Keratinocyte (primary cell): ENCODE measurements at regions not wholly inside any gene's neighbourhood (a gene's known extent, or its start where the extent isn't known, plus 50 kb on each side); places are given as distances from the start of the nearest gene placed in this dataset.

Source experiments
- DNase-seq: peaks from one replicate; pipeline ENCODE4 v3.0.0-alpha.2; 2011; ENCODE audit warnings: low read depth, missing footprints, low spot score
- FAIRE-seq: peaks from 2 replicates; lab custom pipeline; 2011; peaks lifted over from hg19 to GRCh38; lab: Jason Lieb, UNC
- H2AFZ ChIP-seq: 2 replicates; pipeline ENCODE4 v1.6.0; 2012; ENCODE audit warnings: low read length, control low read depth, inconsistent platforms; ENCODE audit not compliant: control insufficient read depth
- H3K27ac ChIP-seq: 2 replicates; pipeline ENCODE4 v1.5.1; 2011; ENCODE audit warnings: low read length; ENCODE audit not compliant: control insufficient read depth, insufficient read depth
- H3K27me3 ChIP-seq: 3 replicates; pipeline ENCODE4 v1.6.0; 2011; ENCODE audit warnings: low read length; ENCODE audit not compliant: control insufficient read depth, insufficient read depth; ENCODE audit errors: extremely low read depth
- H3K36me3 ChIP-seq, 2 experiments: 2 replicates in 1 of 2; 3 replicates in 1 of 2; pipeline ENCODE4 v1.5.1; 2011; ENCODE audit warnings: low read length in 2 of 2, mild to moderate bottlenecking in 1 of 2; ENCODE audit not compliant: control insufficient read depth in 2 of 2, insufficient read depth in 2 of 2; ENCODE audit errors: extremely low read depth in 1 of 2
- H3K4me1 ChIP-seq: 3 replicates; pipeline ENCODE4 v1.5.1; 2011; ENCODE audit warnings: low read length; ENCODE audit not compliant: control insufficient read depth, insufficient read depth; ENCODE audit errors: extremely low read depth
- H3K4me2 ChIP-seq: 3 replicates; pipeline ENCODE4 v1.6.0; 2011; ENCODE audit warnings: low read depth, low read length; ENCODE audit not compliant: control insufficient read depth, insufficient read depth; ENCODE audit errors: extremely low read depth
- H3K4me3 ChIP-seq, 3 experiments: fragments of 200-600 bp in 1 of 3; sonication (generic) in 1 of 3; 2 replicates in 2 of 3; 3 replicates in 1 of 3; pipeline ENCODE4 v1.5.1; 2011 to 2016; ENCODE audit warnings: low read length in 3 of 3, mild to moderate bottlenecking in 3 of 3, control low read depth in 2 of 3, inconsistent platforms in 1 of 3, low read depth in 1 of 3, mixed read lengths in 1 of 3, mixed run types in 1 of 3, moderate library complexity in 1 of 3; ENCODE audit not compliant: control insufficient read depth in 2 of 3, insufficient read depth in 2 of 3; ENCODE audit errors: extremely low read depth in 1 of 3
- H3K79me2 ChIP-seq: 2 replicates; pipeline ENCODE4 v1.6.0; 2012; ENCODE audit warnings: low read length; ENCODE audit not compliant: control insufficient read depth, insufficient read depth
- H3K9ac ChIP-seq: 3 replicates; pipeline ENCODE4 v1.6.0; 2011; ENCODE audit warnings: low read length; ENCODE audit not compliant: control insufficient read depth, insufficient read depth; ENCODE audit errors: extremely low read depth
- H3K9me1 ChIP-seq: 3 replicates; pipeline ENCODE4 v1.6.0; 2011; ENCODE audit warnings: low read length; ENCODE audit not compliant: control insufficient read depth, insufficient read depth; ENCODE audit errors: extremely low read depth
- H3K9me3 ChIP-seq: 2 replicates; pipeline ENCODE4 v1.5.1; 2012; ENCODE audit warnings: low read depth, low read length; ENCODE audit not compliant: control insufficient read depth
- H4K20me1 ChIP-seq: 3 replicates; pipeline ENCODE4 v1.6.0; 2011; ENCODE audit warnings: low read length; ENCODE audit not compliant: control insufficient read depth, insufficient read depth; ENCODE audit errors: extremely low read depth
- CTCF ChIP-seq, 3 experiments: IDR thresholded peaks in 1 of 3; conservative IDR thresholded peaks in 1 of 3; optimal IDR thresholded peaks in 1 of 3; 2 replicates in 2 of 3; 3 replicates in 1 of 3; pipeline versions ENCODE3 to v1.5.1; 2011; ENCODE audit warnings: low read length in 3 of 3, mild to moderate bottlenecking in 3 of 3, moderate library complexity in 2 of 3, control low read depth in 1 of 3, inconsistent platforms in 1 of 3; ENCODE audit not compliant: insufficient read depth in 2 of 3; ENCODE audit errors: extremely low read depth in 1 of 3
- EZH2 ChIP-seq: IDR thresholded peaks from one replicate; pipeline ENCODE4 v1.6.1; 2012; ENCODE audit warnings: inconsistent platforms, mild to moderate bottlenecking, low read length, moderate library complexity
- dilution Hi-C: fragments of 300-500 bp; cut with MboI; formaldehyde crosslinking; loops from one replicate; pipeline ENCODE4 v1.7.0; 2020; ENCODE audit warnings: low sequenced_read_pairs; ENCODE audit not compliant: extremely low pct_ligation_motif_present

- FAIRE-seq (no peak), DNase-seq (no peak)
- no peaks in the 10 kb centered on the region for H3K36me3 ChIP-seq
- H3K9ac ChIP-seq, result no peak overlapping the region
- H3K79me2 ChIP-seq, result no peaks in the 10 kb centered on the region
- H3K9me1 ChIP-seq, result no peaks in the 10 kb centered on the region
- no peaks in the 10 kb centered on the region for H3K27me3 ChIP-seq
- no peak overlapping the region for H3K4me3 ChIP-seq
- no peaks in the 10 kb centered on the region for H4K20me1 ChIP-seq
- H3K27ac ChIP-seq, result no peak overlapping the region
- TF ChIP-seq CTCF (optimal IDR thresholded peaks at IDR 0.05 in 1 of 3, IDR thresholded peaks at IDR 0.05 in 1 of 3, conservative IDR thresholded peaks at IDR 0.05 in 1 of 3; ENCODE audit: extremely low read depth in 1 of 3, insufficient read depth in 2 of 3, low read length in 3 of 3) (no peak), EZH2 (no peak)
- no peak overlapping the region for H2AFZ ChIP-seq
- dilution Hi-C loops, result no loop called here
- H3K9me3 ChIP-seq, result no peaks in the 10 kb centered on the region
- H3K4me1 ChIP-seq, result no peaks in the 10 kb centered on the region
- no peak overlapping the region for H3K4me2 ChIP-seq
Measured at GRCh38 chr7:25557379-25557917, 329.2 kb upstream of the NPVF start.

DNA sequence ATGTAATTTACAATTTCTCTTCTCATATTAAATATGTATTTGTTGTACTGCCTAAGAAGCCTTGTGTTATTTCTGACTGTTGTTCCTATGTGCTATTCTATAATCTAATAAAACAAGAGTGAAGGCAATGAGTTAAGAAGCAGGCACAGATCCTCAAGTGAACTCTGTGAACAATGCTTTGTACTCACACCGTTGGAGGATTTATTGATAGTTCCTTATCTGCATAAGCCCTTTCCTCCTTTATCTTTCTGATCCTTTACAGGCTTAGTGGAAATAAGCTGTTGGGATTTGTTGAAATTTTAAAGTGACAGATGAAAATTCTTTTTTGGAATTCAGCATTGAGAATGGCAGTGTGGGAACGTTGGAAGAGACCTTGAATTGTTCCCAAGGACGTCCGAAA, 329.6 kb upstream of the NPVF start:
- H3K27me3 ChIP-seq, result no peaks in the 10 kb centered on the region
- FAIRE-seq, result no peak
- H3K27ac ChIP-seq, result no peak overlapping the region
- no peak for TF ChIP-seq CTCF (optimal IDR thresholded peaks at IDR 0.05 in 1 of 3, IDR thresholded peaks at IDR 0.05 in 1 of 3, conservative IDR thresholded peaks at IDR 0.05 in 1 of 3; ENCODE audit: extremely low read depth in 1 of 3, insufficient read depth in 2 of 3, low read length in 3 of 3)
- no peaks in the 10 kb centered on the region for H3K36me3 ChIP-seq
- H2AFZ ChIP-seq, result no peak overlapping the region
- H4K20me1 ChIP-seq, result no peaks in the 10 kb centered on the region
- H3K9me3 ChIP-seq, result no peaks in the 10 kb centered on the region
- H3K4me2 ChIP-seq, result no peak overlapping the region
- H3K9me1 ChIP-seq, result no peaks in the 10 kb centered on the region
- no peak for DNase-seq
- no peaks in the 10 kb centered on the region for H3K4me1 ChIP-seq
- dilution Hi-C loops, result no loop called here
- no peak overlapping the region for H3K9ac ChIP-seq
- H3K4me3 ChIP-seq, result no peak overlapping the region
- H3K79me2 ChIP-seq, result no peaks in the 10 kb centered on the region
